HG03571 (cell line): ENCODE measurements at regions not wholly inside any gene's neighbourhood (a gene's known extent, or its start where the extent isn't known, plus 50 kb on each side); places are given as distances from the start of the nearest gene placed in this dataset.
"Not testable (repeated sequence)": the region's sequence is repeated elsewhere in the genome, so short reads cannot be mapped to it uniquely, and the experiment has no call there.

ENCODE experiments used
- ATAC-seq: cut with Tn5 transposase; IDR thresholded peaks from one replicate; pipeline ENCODE4 v1.9.1; 2021; ENCODE audit not compliant: unreplicated experiment

GRCh38 chr1:244291236-244292201 lies 160.2 kb downstream of the ADSS2 start:
- ATAC-seq: no peak

DNA sequence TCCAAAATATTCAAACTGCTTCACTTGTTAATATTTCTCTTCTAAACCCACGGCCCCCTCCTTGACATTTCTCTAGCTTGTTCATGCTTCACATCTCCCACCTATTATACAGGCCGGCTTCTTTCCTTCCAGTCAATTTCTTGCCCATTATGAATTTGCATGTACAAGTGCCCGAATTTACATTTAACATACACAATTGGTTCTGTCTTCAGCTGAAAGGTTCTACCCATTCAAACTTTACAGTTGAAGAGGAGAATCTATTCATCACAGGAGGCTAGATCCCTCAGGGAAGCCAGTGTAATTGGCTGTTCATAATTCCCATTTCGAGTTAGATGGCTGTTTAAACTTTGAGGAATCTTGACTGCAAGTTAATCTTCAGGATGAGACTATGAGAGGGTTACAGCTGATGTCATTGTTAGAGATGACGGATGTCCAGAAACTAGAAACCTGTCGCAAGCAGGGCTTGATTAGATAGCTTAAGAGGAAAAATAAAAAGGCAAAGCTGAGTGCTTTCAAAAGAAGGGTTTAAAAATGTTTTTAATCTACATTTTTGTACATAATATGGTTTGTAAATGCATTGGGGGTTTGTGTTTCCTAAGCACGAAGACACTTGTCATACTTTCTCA lies 157.0 kb downstream of the ADSS2 start:
- no peak for ATAC-seq

DNA sequence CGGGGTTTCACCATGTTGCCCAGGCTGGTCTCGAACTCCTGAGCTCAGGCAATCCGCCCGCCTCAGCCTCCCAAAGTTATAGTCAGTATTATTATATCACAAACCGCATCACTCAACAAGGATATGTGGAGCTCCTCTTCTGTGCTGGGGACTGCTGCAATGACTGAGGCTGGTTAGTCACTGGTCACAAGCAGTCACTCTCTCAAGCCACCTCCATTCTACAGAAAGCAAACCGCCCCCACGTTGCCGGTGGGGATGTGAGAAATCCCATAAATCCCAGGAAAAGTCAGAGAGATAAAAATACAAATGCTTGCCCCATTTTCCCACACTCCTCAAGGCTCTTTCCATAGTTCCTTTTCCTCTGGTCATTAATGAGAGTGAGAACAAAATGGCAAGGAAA lies 155.7 kb downstream of the ADSS2 start:
- no peak for ATAC-seq

DNA sequence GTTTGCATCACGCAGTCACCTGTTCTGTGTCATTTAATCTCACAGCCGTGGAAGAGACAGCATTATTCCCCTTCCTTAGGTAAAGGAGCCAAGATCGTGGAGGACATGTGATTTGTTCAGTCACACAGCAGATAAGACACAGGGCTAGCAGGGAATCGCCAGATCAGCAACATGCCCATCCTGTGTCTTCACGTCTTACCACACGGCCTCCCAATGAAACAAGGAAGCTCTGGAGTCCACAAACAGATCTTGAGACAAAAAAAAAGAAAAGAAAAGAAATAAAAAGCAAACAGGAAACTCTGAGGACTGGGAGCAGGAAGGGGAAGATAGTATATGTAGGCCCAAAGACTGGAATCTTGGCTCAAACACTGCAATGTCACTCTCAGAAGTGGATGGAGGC lies 155.3 kb downstream of the ADSS2 start:
- no peak for ATAC-seq

DNA sequence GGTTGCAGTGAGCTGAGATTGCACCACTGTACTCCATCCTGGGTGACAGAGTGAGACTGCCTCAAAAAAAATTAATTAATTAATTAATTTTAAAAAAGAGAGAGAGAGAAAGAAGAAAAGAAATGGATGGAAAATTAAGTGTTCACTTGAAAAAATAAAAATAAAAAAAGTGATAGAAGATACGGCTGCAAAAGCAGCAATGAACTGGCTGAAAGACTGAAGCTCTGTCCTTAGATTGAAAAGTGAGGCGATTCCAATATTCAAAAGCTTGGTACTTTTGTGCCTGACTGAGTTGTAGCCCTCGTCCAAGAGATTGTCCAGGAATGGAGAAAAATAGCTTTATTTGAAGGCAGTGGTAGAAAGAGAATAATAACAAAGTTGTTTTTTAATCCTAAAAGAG lies 154.6 kb downstream of the ADSS2 start:
- no peak for ATAC-seq

- no peak for ATAC-seq
Measured at GRCh38 chr1:244297616-244298015, 154.1 kb downstream of the ADSS2 start.

GRCh38 chr1:244300029-244300375 lies 151.7 kb downstream of the ADSS2 start:
- ATAC-seq: not testable (repeated sequence)

DNA sequence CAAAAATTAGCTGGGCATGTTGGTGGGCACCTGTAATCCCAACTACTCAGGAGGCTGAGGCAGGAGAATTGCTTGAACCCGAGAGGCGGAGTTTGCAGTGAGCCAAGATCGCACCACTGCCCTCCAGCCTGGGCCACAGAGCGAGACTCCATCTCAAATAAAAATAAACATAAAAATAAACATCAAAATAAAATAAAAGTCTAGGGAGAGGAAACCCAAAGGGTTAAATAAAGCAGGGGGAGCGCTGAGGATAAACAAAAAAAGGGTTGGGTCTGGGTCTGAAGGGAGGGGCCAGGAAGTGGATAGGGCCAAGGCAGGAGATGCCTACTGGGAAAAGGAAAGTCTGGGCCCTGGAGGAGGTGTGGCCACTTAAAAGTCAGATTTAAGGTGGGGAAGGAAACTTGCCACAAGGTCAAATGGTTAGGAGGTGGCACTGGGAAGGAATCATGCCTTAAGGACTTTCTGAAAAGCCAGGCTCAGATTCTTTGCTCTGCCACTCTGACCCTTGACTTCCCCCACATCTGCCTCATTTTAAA lies 150.0 kb downstream of the ADSS2 start:
- no peak for ATAC-seq

DNA sequence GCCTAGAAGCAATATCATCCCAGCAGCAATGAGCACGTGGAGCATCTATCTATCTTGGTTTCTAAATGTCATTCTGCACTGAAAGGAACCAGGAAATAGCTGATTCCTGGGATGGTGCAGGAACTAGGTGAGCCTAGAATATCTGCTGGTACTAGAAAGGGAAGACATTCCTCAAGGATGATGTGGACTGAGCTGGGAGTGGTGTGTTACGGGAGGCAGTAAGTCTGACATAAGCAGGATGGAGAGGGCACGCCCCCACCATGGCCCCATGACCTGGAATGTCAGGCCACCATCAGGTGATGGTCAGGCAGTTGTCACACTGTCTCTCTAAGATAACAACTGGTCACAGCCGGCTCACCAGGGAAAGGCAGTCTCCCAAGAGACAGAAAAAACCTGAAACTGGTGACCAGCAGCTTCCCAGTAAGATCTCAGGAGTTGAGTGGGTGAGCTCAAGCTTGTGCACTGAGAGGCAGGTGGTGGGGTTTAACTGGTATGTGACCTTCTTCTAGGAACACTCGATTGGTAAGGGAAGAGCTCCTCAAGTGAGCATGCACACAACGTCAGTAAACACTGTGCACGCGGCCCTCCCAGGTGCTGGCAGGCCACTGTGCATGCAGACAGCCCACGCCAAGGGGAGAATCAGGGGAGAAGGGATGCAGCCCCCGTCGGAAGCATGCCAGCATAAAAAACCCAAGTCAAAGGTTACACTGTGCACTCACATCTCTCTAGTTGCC lies 148.7 kb downstream of the ADSS2 start:
- ATAC-seq: no peak

DNA sequence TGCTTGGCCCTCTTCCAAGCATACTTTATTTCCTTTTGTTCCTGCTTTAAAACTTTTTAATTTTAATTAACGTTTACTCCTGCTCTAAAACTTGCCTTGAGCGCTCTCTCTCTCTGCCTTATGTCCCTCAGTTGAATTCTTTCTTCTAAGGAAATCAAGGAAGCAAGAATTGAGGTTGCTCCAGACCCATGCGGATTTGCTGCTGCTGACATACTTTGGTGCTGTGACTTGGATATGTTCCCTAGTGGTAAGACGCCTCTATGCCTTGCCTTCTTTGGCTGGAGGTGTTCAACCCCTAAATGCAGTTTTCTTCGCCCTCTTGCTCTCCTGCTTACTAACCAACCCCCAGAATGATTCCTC lies 148.1 kb downstream of the ADSS2 start:
- no peak for ATAC-seq

DNA sequence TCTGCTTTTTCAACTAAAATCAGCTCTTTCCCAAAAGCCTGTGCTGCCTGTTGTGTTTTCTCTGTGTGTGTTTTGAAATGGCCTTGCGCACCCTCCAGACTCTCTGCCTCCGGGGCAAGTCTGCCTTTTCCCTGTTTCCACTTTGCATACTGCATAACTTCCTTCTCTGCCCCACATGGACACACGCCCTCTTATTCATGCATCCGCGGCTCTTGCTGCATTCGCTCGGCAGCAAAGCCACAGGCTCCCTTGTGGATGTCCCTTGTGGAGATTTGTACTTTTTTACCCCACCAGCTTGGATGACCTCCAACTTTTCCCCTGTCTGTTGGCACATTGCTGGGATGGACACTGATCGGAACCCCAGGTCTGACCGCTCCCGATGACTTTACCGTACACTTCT lies 147.6 kb downstream of the ADSS2 start:
- ATAC-seq: no peak

- ATAC-seq: no peak
Measured at GRCh38 chr1:244304656-244305055, 147.1 kb downstream of the ADSS2 start.

DNA sequence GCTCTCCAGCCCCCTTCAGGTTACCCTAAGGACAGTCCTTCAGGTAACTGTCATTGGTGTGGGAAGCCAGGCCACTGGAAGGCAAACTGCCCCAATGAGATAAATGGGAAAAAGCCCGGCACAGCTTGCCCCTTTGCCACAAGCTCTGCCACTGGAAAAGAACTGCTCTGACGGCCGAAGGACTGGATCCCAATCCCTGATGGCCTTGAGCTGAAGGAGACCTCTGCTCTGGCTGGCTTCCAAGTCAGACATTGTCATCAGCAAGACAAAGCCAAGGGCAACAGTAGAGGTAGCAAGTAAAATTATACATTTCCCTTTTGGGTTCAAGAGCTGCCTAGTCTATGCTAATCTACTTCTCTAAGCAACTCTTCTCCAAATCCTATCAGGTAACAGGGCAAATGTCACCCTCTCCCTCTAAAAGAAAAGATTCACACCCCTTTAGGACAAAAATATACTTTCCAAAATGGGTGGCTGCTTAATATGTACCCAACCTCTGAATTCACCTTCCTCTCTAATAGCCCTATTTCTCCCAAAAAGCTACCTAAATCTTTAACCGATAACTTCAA lies 145.8 kb downstream of the ADSS2 start:
- no peak for ATAC-seq

DNA sequence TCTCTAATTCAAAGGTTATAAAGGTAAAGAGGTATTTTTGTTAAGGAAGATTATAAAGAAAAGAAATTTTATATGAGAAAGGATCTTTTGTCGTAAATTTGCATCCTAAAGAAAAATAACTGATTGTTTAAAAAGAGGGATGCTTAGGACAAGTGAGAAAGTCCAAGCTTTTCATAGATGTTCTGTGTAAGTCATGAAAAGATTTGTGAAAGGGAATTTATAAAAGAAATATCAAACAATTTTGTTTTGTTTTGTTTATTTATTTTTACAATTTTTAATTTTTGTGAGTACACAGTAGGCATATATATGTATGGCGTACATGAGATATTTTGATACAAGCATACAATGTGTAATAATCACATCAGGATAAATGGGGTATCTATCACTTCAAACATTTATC lies 145.2 kb downstream of the ADSS2 start:
- no peak for ATAC-seq

GRCh38 chr1:244309191-244309590 lies 142.5 kb downstream of the ADSS2 start:
- not testable (repeated sequence) for ATAC-seq

- ATAC-seq: no peak
Measured at GRCh38 chr1:244311784-244312532, 139.8 kb downstream of the ADSS2 start.

GRCh38 chr1:244313346-244313745 lies 138.4 kb downstream of the ADSS2 start:
- no peak for ATAC-seq

GRCh38 chr1:244314921-244315559 lies 136.7 kb downstream of the ADSS2 start:
- no peak for ATAC-seq

GRCh38 chr1:244315996-244316395 lies 135.7 kb downstream of the ADSS2 start:
- ATAC-seq: no peak

DNA sequence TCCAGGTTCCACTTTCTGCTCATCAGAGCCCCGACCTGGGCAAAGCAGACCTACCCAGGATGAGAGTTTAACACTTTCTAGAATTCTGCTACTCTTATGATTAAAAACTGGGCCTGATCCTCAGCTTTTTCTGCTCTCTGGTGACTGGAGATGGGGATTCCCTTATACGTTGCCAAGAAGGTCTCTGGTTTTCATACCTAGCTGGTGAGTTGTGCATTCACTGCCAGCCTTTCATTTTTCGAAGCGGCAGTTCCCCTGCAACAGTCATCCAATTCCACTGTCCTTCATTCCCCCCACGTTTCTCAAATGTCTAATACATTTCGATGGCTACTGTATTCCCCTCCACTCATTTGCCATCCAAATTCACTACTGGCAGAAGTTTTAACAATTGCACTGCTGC lies 135.3 kb downstream of the ADSS2 start:
- ATAC-seq: no peak
